ENCODE measurements at regions not wholly inside any gene's neighbourhood (a gene's known extent, or its start where the extent isn't known, plus 50 kb on each side); places are given as distances from the start of the nearest gene placed in this dataset.

- H3K36me3 ChIP-seq = no peaks in the 10 kb centered on the region
- TF ChIP-seq POLR2A (IDR thresholded peaks at IDR 0.05) (no peak), CTCF (IDR thresholded peaks at IDR 0.05) (no peak)
- no peaks in the 10 kb centered on the region for H3K9me3 ChIP-seq
- intact Hi-C loops (cut with DNase I) = no loop called here
- DNase-seq = no peak
- H3K27ac ChIP-seq = no peak overlapping the region
- 60 to 71% methylated on average over 5 of the region's 5 CpGs for WGBS, 2 donors
- H3K27me3 ChIP-seq = no peaks in the 10 kb centered on the region
- no peak overlapping the region for H3K4me3 ChIP-seq (replicated peaks in 1 of 3)
- no peaks in the 10 kb centered on the region for H3K4me1 ChIP-seq
These were observed 540.7 kb upstream of the NETO1 start for GRCh38 chr18:73408469-73408868.

- WGBS, 2 donors = 38% methylated on average over 1 of the region's 1 CpG
These were observed 539.7 kb upstream of the NETO1 start for GRCh38 chr18:73407506-73407905.

GRCh38 chr18:73384246-73384645 lies 516.5 kb upstream of the NETO1 start:
- Histone ChIP-seq H3K36me3 (no peaks in the 10 kb centered on the region), H3K27ac (no peak overlapping the region), H3K4me3 (replicated peaks in 1 of 3) (no peak overlapping the region), H3K4me1 (no peaks in the 10 kb centered on the region), H3K9me3 (no peaks in the 10 kb centered on the region), H3K27me3 (no peaks in the 10 kb centered on the region)
- 79 to 82% methylated on average over 4 of the region's 4 CpGs for WGBS, 2 donors
- DNase-seq = no peak
- no peak for TF ChIP-seq POLR2A (IDR thresholded peaks at IDR 0.05)
- intact Hi-C loops (cut with DNase I) = no loop called here

More at GRCh38 chr18:73407506-73407905, 539.7 kb upstream of the NETO1 start:
- Histone ChIP-seq H3K27ac (no peak overlapping the region), H3K36me3 (no peaks in the 10 kb centered on the region), H3K9me3 (no peaks in the 10 kb centered on the region), H3K27me3 (no peaks in the 10 kb centered on the region), H3K4me3 (replicated peaks in 1 of 3) (no peak overlapping the region), H3K4me1 (no peaks in the 10 kb centered on the region)
- DNase-seq = no peak
- TF ChIP-seq POLR2A (IDR thresholded peaks at IDR 0.05) (no peak), CTCF (IDR thresholded peaks at IDR 0.05) (no peak)
- intact Hi-C loops (cut with DNase I) = no loop called here

GRCh38 chr18:73381699-73382036 lies 513.9 kb upstream of the NETO1 start:
- no peaks in the 10 kb centered on the region for H3K4me1 ChIP-seq
- H3K27me3 ChIP-seq = no peaks in the 10 kb centered on the region
- no peaks in the 10 kb centered on the region for H3K36me3 ChIP-seq
- DNase-seq = no peak
- no peak for TF ChIP-seq CTCF (IDR thresholded peaks at IDR 0.05)
- TF ChIP-seq POLR2A (IDR thresholded peaks at IDR 0.05) = no peak
- intact Hi-C loops (cut with DNase I) = no loop called here
- no peaks in the 10 kb centered on the region for H3K9me3 ChIP-seq
- H3K27ac ChIP-seq = no peak overlapping the region
- no peak overlapping the region for H3K4me3 ChIP-seq (replicated peaks in 1 of 3)

GRCh38 chr18:73381016-73381698 lies 513.4 kb upstream of the NETO1 start:
- no peaks in the 10 kb centered on the region for H3K9me3 ChIP-seq
- no peaks in the 10 kb centered on the region for H3K36me3 ChIP-seq
- H3K27ac ChIP-seq = no peak overlapping the region
- TF ChIP-seq POLR2A (IDR thresholded peaks at IDR 0.05) (no peak), CTCF (IDR thresholded peaks at IDR 0.05) (no peak)
- WGBS, 2 donors = 78 to 88% methylated on average over 2 of the region's 2 CpGs
- H3K4me1 ChIP-seq = no peaks in the 10 kb centered on the region
- no peaks in the 10 kb centered on the region for H3K27me3 ChIP-seq
- no peak for DNase-seq
- intact Hi-C loops (cut with DNase I) = no loop called here
- no peak overlapping the region for H3K4me3 ChIP-seq (replicated peaks in 1 of 3)

- intact Hi-C loops (cut with DNase I) = no loop called here
- TF ChIP-seq CTCF (IDR thresholded peaks at IDR 0.05) = no peak
- no peak for TF ChIP-seq POLR2A (IDR thresholded peaks at IDR 0.05)
- DNase-seq = no peak
- no peaks in the 10 kb centered on the region for H3K9me3 ChIP-seq
- no peak overlapping the region for H3K4me3 ChIP-seq (replicated peaks in 1 of 3)
- 79 to 89% methylated on average over 3 of the region's 3 CpGs for WGBS, 2 donors
- H3K27ac ChIP-seq = no peak overlapping the region
- no peaks in the 10 kb centered on the region for H3K27me3 ChIP-seq
- H3K4me1 ChIP-seq = no peaks in the 10 kb centered on the region
- no peaks in the 10 kb centered on the region for H3K36me3 ChIP-seq
These were observed 498.9 kb upstream of the NETO1 start for GRCh38 chr18:73366713-73367112.

Measured in thyroid gland (tissue), 4 donors.